Activated CD4-positive, alpha-beta T cell treated with anti-CD3 and anti-CD28 coated beads for 36 hours (primary cell): ENCODE measurements at regions not wholly inside any gene's neighbourhood (a gene's known extent, or its start where the extent isn't known, plus 50 kb on each side); places are given as distances from the start of the nearest gene placed in this dataset.

Source experiments
- ATAC-seq: fragments of 200-7000 bp; cut with Tn5 transposase; one replicate; pipeline ENCODE4 v1.10.0; 2021; ENCODE audit warnings: mild to moderate bottlenecking, moderate library complexity
- CTCF ChIA-PET: fragments of 350-600 bp; sonication (Branson Sonifier 250); formaldehyde crosslinking; loops from one replicate; lab custom pipeline; 2021; ENCODE audit warnings: antibody characterized with exemption; lab: Charles Lee
- POLR2A ChIA-PET: fragments of 350-600 bp; sonication (Branson Sonifier 250); formaldehyde crosslinking; loops from one replicate; lab custom pipeline; 2021; ENCODE audit warnings: antibody characterized with exemption, inconsistent platforms; lab: Charles Lee
- DNase-seq: peaks from one replicate; pipeline ENCODE4 v3.0.0-alpha.2; 2020
- H3K27ac Mint-ChIP-seq: one replicate; pipeline ENCODE4 v1.8.0; 2021; ENCODE audit warnings: mixed read lengths
- H3K27me3 Mint-ChIP-seq: one replicate; pipeline ENCODE4 v1.8.0; 2021; ENCODE audit warnings: mixed read lengths
- H3K36me3 Mint-ChIP-seq: one replicate; pipeline ENCODE4 v1.8.0; 2021; ENCODE audit warnings: low read depth, mixed read lengths
- H3K4me1 Mint-ChIP-seq: one replicate; pipeline ENCODE4 v1.8.0; 2021; ENCODE audit warnings: mixed read lengths
- H3K4me3 Mint-ChIP-seq: one replicate; pipeline ENCODE4 v1.8.0; 2021; ENCODE audit warnings: mild to moderate bottlenecking, moderate library complexity, mixed read lengths
- H3K9me3 Mint-ChIP-seq: one replicate; pipeline ENCODE4 v1.8.0; 2021; ENCODE audit warnings: low read depth, mixed read lengths
- intact Hi-C, 2 experiments: fragments of 100-400 bp; cut with DNase I in 1 of 2; cut with micrococcal nuclease in 1 of 2; formaldehyde crosslinking; loops; one replicate each; pipeline versions ENCODE4 v1.14.2 to v1.15.1; 2022 to 2024; cut with DNase I, micrococcal nuclease

DNA sequence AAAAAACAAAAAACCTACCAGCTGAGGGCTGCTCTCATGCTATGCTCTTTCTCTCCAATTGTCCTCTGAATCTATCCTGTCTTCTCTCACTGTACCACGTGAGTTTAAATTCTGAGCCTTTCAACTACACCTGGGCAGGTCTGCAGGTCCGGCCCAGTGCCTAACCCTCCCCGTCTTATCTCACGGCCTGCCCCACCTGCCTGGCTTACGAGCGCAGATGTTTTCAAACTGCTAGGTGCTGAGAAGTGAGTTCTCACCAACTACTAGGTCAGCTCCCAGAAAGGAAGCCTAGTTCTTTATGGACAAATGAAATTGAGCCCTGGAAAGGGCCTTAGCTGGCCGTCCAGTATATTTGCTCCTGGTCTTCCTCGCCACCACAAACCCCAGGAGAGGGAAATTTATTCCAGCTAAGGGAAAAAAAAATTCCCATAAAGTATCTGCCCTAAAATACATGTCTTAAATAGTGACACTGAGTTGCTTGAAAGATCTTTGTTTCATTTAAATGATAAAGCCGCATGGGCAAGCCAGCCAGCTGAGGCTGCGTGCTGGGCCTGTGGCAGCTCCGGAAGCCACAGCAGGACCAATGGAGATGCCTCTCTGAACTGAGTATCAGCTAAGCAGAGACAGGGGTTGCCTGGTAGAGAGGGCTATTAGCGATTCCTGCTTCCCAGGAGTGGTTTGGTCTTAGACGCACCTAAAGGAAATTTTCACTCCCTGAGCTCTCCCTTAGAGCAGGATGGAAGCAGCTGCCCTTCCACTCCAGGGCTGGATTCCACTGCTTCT is 92.5 kb upstream of the NCK2 start:
- H3K27ac Mint-ChIP-seq = no peak overlapping the region
- H3K9me3 Mint-ChIP-seq = no peaks in the 10 kb centered on the region
- no peak overlapping the region for H3K4me3 Mint-ChIP-seq
- H3K4me1 Mint-ChIP-seq = peaks cover 11% of the 10 kb centered on the region
- no peaks in the 10 kb centered on the region for H3K27me3 Mint-ChIP-seq
- POLR2A ChIA-PET = interaction anchor here (0.7 kb wide), 1 partner anchor 34 kb away, joined by 6 read pairs; no protein-coding TSS in a partner anchor
- DNase-seq (no peak), ATAC-seq (no peak)
- intact Hi-C loops = loop anchor here in 1 of 2 experiments (5.0 kb wide), 1 partner anchor 85 kb away; no protein-coding TSS in a partner anchor
- CTCF ChIA-PET = no interaction called here
- H3K36me3 Mint-ChIP-seq = no peaks in the 10 kb centered on the region

- Mint-ChIP-seq H3K4me3 (no peak overlapping the region), H3K27ac (no peak overlapping the region), H3K9me3 (no peaks in the 10 kb centered on the region), H3K4me1 (peaks cover 7% of the 10 kb centered on the region), H3K27me3 (no peaks in the 10 kb centered on the region), H3K36me3 (no peaks in the 10 kb centered on the region)
- POLR2A ChIA-PET = no interaction called here
- intact Hi-C loops = no loop called here
- no peak for DNase-seq
- ATAC-seq = no peak
- CTCF ChIA-PET = interaction anchor here (0.8 kb wide), 1 partner anchor 327 kb away, joined by 4 read pairs; no protein-coding TSS in a partner anchor
These were observed 95.2 kb upstream of the NCK2 start for GRCh38 chr2:105649534-105649933.

GRCh38 chr2:105647731-105648130 is 97.0 kb upstream of the NCK2 start:
- intact Hi-C loops = no loop called here
- Mint-ChIP-seq H3K4me3 (no peak overlapping the region), H3K9me3 (no peaks in the 10 kb centered on the region), H3K27me3 (no peaks in the 10 kb centered on the region), H3K27ac (no peak overlapping the region), H3K4me1 (peaks cover 5% of the 10 kb centered on the region), H3K36me3 (no peaks in the 10 kb centered on the region)
- ATAC-seq (no peak), DNase-seq (no peak)
- POLR2A ChIA-PET = no interaction called here
- CTCF ChIA-PET = no interaction called here

DNA sequence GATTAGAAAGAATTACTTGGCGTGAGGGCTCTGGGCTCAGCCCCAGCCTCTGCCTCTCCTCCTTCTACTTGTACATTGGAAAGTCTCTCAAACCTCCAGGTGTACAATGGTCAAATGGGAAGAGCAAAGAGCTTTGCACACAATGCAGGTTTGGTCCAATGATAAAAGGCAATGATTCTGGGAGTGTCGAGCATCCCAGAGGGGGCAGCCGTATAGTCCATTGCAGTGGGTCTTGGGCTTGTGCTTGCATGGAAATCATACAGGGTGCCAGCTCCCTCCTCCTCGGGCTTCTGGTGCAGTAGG is 98.0 kb upstream of the NCK2 start:
- intact Hi-C loops = no loop called here
- Mint-ChIP-seq H3K4me3 (no peak overlapping the region), H3K27me3 (no peaks in the 10 kb centered on the region), H3K27ac (no peak overlapping the region), H3K4me1 (peaks cover 5% of the 10 kb centered on the region), H3K9me3 (no peaks in the 10 kb centered on the region), H3K36me3 (no peaks in the 10 kb centered on the region)
- ATAC-seq (no peak), DNase-seq (no peak)
- CTCF ChIA-PET = interaction anchor here (0.6 to 0.8 kb wide), 2 partner anchors 28 to 77 kb away, joined by 3 read pairs; no protein-coding TSS in a partner anchor
- POLR2A ChIA-PET = no interaction called here

DNA sequence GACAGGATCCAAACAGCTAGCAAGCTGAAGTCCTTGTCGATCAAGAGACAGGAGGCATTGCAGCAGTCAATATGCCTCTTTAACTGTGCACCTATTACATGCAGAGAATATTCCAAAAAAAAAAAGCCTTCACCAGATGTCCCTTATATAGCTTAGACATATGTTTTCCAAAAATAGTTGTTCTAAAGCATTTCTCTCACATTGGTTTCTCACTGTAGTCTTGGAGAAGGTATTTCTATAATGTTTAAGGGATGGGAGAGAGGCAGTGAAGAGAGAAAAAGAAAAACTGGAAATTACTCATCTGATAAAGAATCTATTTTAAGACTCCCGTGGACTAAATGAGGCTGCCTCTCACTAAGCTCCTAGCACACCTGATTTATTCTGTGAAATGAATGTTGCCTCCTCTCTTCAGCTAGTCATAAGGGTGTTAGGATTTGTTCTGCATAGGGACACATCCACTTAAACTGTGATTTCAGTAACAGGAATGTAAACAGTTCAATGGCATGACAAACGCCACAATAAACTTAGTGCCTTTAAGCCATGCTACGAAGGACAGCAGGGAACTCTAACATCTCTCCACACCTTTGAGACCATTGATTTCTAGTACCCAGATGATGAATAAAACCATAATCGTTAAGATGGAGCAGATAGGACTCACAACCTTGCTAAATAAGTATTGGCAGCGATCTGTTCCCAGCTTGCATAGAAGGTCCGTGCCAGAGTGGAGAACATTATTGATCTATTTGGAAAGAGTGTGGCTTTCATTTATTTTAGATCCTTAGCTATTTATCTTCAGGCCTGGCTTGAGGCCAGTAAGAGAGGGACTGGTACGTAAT is 98.6 kb upstream of the NCK2 start:
- Mint-ChIP-seq H3K27me3 (no peaks in the 10 kb centered on the region), H3K36me3 (no peaks in the 10 kb centered on the region), H3K27ac (no peak overlapping the region), H3K9me3 (no peaks in the 10 kb centered on the region), H3K4me1 (peaks cover 5% of the 10 kb centered on the region), H3K4me3 (no peak overlapping the region)
- ChIA-PET POLR2A (no interaction called here), CTCF (interaction anchor here (0.6 to 0.8 kb wide), 3 partner anchors 29 to 77 kb away, joined by 3 read pairs; no protein-coding TSS in a partner anchor)
- intact Hi-C loops = no loop called here
- ATAC-seq (no peak), DNase-seq (no peak)

DNA sequence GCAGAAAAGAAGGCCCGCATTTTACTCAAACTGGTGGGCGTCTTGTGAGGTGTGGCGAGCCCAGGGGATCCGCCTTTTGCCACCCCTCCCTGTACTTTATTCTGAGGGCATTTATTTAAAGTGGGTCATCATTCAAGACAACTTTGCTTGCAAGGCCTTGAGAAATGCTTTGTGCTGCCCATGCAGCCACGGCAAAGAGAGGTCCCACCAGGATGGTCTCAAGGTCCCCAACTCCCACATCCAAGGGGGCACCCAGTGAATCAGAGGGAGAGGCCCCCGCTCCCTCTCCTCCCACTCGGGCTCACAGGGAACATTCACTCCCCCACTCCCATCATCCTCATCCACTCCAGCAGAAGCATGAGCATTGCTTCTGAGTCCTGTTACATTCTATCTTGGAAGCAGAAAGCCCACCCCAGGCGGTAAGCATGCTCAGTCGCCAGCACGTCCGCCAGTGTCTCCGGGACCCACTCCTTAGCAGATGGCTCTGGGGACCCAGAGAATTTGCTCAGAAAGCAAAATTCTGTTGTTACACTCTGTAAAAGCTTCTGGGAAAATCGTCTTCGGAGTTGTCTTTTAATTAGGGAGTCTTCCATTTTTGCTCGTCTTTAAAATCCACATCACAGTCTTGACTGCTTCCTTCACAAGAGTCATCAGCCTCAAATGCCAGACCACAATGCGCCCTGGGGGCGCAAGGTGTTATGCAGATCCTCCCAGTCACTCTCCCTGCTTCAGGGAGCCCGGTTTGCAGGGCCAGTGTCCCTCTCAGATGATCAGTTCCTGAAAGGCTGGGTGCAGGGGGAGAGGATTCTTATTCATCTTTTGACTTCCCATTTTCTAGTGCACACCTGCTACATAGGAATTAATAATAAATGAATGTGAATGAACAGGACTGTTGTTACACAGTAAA is 99.4 kb upstream of the NCK2 start:
- H3K36me3 Mint-ChIP-seq = peaks cover under 1% of the 10 kb centered on the region
- no peak overlapping the region for H3K4me3 Mint-ChIP-seq
- intact Hi-C loops = no loop called here
- H3K9me3 Mint-ChIP-seq = peaks cover 1% of the 10 kb centered on the region
- ChIA-PET POLR2A (no interaction called here), CTCF (interaction anchor here (0.6 to 0.8 kb wide), 2 partner anchors 39 to 96 kb away, joined by 3 read pairs; no protein-coding TSS in a partner anchor)
- no peak overlapping the region for H3K27ac Mint-ChIP-seq
- no peaks in the 10 kb centered on the region for H3K4me1 Mint-ChIP-seq
- DNase-seq = no peak
- no peak for ATAC-seq
- H3K27me3 Mint-ChIP-seq = no peaks in the 10 kb centered on the region

DNA sequence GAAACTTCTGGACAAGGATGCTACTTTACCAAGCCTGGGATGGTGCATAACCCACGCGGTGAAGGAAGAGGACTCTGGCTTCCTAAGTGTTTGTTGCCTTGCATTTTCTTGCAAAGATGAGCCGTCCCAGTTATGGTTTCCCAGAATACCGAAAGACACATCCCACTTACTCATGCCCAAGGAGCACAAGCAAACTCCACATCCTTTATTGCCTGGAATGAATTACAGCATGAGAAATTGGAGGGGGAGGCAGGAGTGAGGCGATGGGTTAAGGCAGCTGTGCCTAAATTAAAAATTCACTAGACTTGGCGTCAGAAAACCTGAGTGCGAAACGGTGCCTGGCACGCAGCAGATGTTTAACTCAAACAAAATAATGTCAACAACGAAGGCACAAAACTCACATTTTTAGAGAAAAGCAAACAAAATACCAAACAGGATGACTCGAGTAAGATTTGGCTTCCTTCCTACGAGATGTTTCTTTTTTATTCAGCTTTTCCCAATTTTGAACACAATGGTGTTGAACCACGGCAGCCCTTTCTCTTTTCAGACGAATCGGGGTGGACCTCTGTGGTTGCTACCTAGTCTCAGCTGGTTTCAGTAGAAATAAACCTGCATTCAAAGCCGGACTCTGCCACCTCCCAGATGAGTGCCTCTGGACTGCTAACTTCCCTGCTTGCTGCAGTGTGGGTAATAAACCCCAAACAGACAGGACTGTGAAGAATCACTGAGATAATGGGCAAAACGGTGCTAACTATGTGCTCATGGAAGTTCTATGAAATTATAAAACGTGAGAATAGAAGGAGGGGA is 100.3 kb upstream of the NCK2 start:
- Mint-ChIP-seq H3K27me3 (no peaks in the 10 kb centered on the region), H3K4me3 (no peak overlapping the region), H3K27ac (no peak overlapping the region), H3K36me3 (peaks cover 1% of the 10 kb centered on the region), H3K9me3 (peaks cover 1% of the 10 kb centered on the region), H3K4me1 (no peaks in the 10 kb centered on the region)
- DNase-seq = no peak
- CTCF ChIA-PET = interaction anchor here (0.6 kb wide), 1 partner anchor 97 kb away, joined by 3 read pairs; no protein-coding TSS in a partner anchor
- intact Hi-C loops = no loop called here
- ATAC-seq = no peak
- POLR2A ChIA-PET = no interaction called here

GRCh38 chr2:105643405-105644173 is 101.1 kb upstream of the NCK2 start:
- ChIA-PET POLR2A (no interaction called here), CTCF (interaction anchor here (0.6 kb wide), 1 partner anchor 271 kb away, joined by 4 read pairs; no protein-coding TSS in a partner anchor)
- no peak overlapping the region for H3K4me3 Mint-ChIP-seq
- H3K4me1 Mint-ChIP-seq = no peaks in the 10 kb centered on the region
- H3K9me3 Mint-ChIP-seq = peaks cover 1% of the 10 kb centered on the region
- ATAC-seq (no peak), DNase-seq (no peak)
- intact Hi-C loops = no loop called here
- H3K27ac Mint-ChIP-seq = no peak overlapping the region
- H3K36me3 Mint-ChIP-seq = peaks cover 1% of the 10 kb centered on the region
- H3K27me3 Mint-ChIP-seq = no peaks in the 10 kb centered on the region

GRCh38 chr2:105641389-105641811 is 103.3 kb upstream of the NCK2 start:
- intact Hi-C loops = no loop called here
- POLR2A ChIA-PET = no interaction called here
- no peaks in the 10 kb centered on the region for H3K27me3 Mint-ChIP-seq
- no peaks in the 10 kb centered on the region for H3K4me1 Mint-ChIP-seq
- CTCF ChIA-PET = no interaction called here
- DNase-seq (no peak), ATAC-seq (no peak)
- H3K9me3 Mint-ChIP-seq = peaks cover 1% of the 10 kb centered on the region
- no peak overlapping the region for H3K4me3 Mint-ChIP-seq
- peaks cover 1% of the 10 kb centered on the region for H3K36me3 Mint-ChIP-seq
- no peak overlapping the region for H3K27ac Mint-ChIP-seq

- ChIA-PET POLR2A (no interaction called here), CTCF (no interaction called here)
- no peaks in the 10 kb centered on the region for H3K27me3 Mint-ChIP-seq
- intact Hi-C loops = no loop called here
- ATAC-seq (no peak), DNase-seq (no peak)
- H3K4me3 Mint-ChIP-seq = no peak overlapping the region
- no peak overlapping the region for H3K27ac Mint-ChIP-seq
- H3K4me1 Mint-ChIP-seq = no peaks in the 10 kb centered on the region
- H3K9me3 Mint-ChIP-seq = peaks cover 1% of the 10 kb centered on the region
- peaks cover 1% of the 10 kb centered on the region for H3K36me3 Mint-ChIP-seq
These were observed 104.5 kb upstream of the NCK2 start for GRCh38 chr2:105640246-105640645.
